ENCODE measurements at regions not wholly inside any gene's neighbourhood (a gene's known extent, or its start where the extent isn't known, plus 50 kb on each side); places are given as distances from the start of the nearest gene placed in this dataset.

- TF ChIP-seq MAX (IDR thresholded peaks at IDR 0.05) (no peak), RAD21 (IDR thresholded peaks at IDR 0.05; ENCODE audit: low read depth) (no peak), EP300 (IDR thresholded peaks at IDR 0.05; ENCODE audit: borderline replicate concordance) (no peak), NFIC (IDR thresholded peaks at IDR 0.05) (no peak), TAF1 (IDR thresholded peaks at IDR 0.05; ENCODE audit: low read depth) (no peak), USF1 (IDR thresholded peaks at IDR 0.05) (no peak), REST (IDR thresholded peaks at IDR 0.05; ENCODE audit: low read depth) (no peak), FOXM1 (IDR thresholded peaks at IDR 0.05; ENCODE audit: borderline replicate concordance, low read depth) (no peak), TEAD4 (IDR thresholded peaks at IDR 0.05) (no peak), YY1 (IDR thresholded peaks at IDR 0.05; ENCODE audit: low read depth) (no peak), TCF12 (IDR thresholded peaks at IDR 0.05; ENCODE audit: low read depth) (no peak)
Observed at GRCh38 chr16:86018487-86018886, 119.5 kb downstream of the IRF8 start.

Measured in Ishikawa (cell line).